ENCODE measurements at regions not wholly inside any gene's neighbourhood (a gene's known extent, or its start where the extent isn't known, plus 50 kb on each side); places are given as distances from the start of the nearest gene placed in this dataset.

DNA sequence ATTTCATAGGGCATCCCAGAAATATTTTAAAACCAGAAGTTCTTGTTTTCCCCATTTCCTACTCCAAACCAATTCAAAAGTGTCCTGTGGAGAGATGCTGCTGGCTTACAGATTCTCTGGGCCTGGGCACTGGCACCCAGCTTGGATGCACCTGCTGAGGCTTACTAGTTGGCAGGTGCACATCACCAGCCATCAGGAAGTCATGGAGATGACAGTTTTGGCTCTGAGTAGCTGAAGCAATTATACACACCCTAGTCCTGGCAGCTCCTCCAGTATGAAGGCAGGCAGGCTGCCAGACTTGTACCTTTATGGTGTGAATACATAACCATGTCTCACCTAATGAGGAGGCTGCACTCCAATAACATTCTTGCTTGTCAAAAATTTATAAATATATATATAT, 276.6 kb upstream of the GHITM start:
- TF ChIP-seq, protein P1, sequence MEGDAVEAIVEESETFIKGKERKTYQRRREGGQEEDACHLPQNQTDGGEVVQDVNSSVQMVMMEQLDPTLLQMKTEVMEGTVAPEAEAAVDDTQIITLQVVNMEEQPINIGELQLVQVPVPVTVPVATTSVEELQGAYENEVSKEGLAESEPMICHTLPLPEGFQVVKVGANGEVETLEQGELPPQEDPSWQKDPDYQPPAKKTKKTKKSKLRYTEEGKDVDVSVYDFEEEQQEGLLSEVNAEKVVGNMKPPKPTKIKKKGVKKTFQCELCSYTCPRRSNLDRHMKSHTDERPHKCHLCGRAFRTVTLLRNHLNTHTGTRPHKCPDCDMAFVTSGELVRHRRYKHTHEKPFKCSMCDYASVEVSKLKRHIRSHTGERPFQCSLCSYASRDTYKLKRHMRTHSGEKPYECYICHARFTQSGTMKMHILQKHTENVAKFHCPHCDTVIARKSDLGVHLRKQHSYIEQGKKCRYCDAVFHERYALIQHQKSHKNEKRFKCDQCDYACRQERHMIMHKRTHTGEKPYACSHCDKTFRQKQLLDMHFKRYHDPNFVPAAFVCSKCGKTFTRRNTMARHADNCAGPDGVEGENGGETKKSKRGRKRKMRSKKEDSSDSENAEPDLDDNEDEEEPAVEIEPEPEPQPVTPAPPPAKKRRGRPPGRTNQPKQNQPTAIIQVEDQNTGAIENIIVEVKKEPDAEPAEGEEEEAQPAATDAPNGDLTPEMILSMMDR (IDR thresholded peaks at IDR 0.05; ENCODE audit: low read length) = no peak
- no peak for TF ChIP-seq EZH2phosphoT487 (IDR thresholded peaks at IDR 0.05; ENCODE audit: low read length)
- TF ChIP-seq EZH2 (optimal IDR thresholded peaks at IDR 0.05; ENCODE audit: low read depth, low read length) = no peak

Measured in MM.1S (cell line).